Adipocyte (in vitro differentiated cells): ENCODE measurements at regions not wholly inside any gene's neighbourhood (a gene's known extent, or its start where the extent isn't known, plus 50 kb on each side); places are given as distances from the start of the nearest gene placed in this dataset.

Experiments used
- DNase-seq: peaks from one replicate; pipeline ENCODE4 v3.0.0-alpha.2; 2015; ENCODE audit warnings: low read depth
- H3K27me3 ChIP-seq: replicated peaks from 2 replicates; pipeline ENCODE4 v1.7.0; 2013; ENCODE audit warnings: mild to moderate bottlenecking, low read length, moderate library complexity; ENCODE audit not compliant: control insufficient read depth, insufficient read depth
- H3K36me3 ChIP-seq: 2 replicates; pipeline ENCODE4 v1.7.0; 2013; ENCODE audit warnings: low read length, mild to moderate bottlenecking, moderate library complexity; ENCODE audit not compliant: control insufficient read depth, insufficient read depth, severe bottlenecking
- H3K4me1 ChIP-seq: 2 replicates; pipeline ENCODE4 v1.7.0; 2013; ENCODE audit warnings: mild to moderate bottlenecking, low read length, moderate library complexity; ENCODE audit not compliant: control insufficient read depth, insufficient read depth
- H3K4me3 ChIP-seq: 2 replicates; pipeline ENCODE4 v1.7.0; 2013; ENCODE audit warnings: mild to moderate bottlenecking, low read length, moderate library complexity
- H3K9ac ChIP-seq: 2 replicates; pipeline ENCODE4 v1.7.0; 2013; ENCODE audit warnings: mild to moderate bottlenecking, low read length, moderate library complexity
- H3K9me3 ChIP-seq: 2 replicates; pipeline ENCODE4 v1.7.0; 2013; ENCODE audit warnings: mild to moderate bottlenecking, low read length, moderate library complexity; ENCODE audit not compliant: control insufficient read depth

DNA sequence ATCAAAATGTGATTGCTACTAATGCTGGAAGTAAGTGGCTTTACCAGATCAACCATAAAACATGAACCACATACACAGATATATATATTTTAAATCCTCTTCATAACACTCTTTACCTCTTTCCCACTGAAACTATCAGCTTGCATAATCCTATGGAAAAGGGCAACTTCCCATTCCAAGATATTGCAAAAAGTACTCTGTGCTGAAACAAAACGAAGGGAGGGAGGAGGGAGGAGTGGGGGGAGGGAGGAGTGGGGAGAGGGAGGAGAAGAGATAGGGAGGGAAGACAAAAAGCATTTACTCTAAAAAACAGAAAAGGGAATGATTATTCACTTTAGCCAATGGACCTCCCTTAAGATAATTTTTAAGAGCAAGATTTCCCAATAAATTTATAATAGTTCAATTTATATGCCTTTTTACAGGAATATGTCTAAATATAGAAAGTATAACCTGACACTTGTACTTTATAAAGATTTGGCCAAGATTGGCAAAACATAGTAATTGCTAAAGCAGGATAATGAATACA, 344.8 kb upstream of the NFE2L3 start:
- Histone ChIP-seq H3K4me3 (no peak overlapping the region), H3K9ac (no peak overlapping the region), H3K9me3 (no peaks in the 10 kb centered on the region), H3K27me3 (no peaks in the 10 kb centered on the region), H3K36me3 (no peaks in the 10 kb centered on the region), H3K4me1 (peaks cover 29% of the 10 kb centered on the region)
- peak; percentile 14 for DNase-seq

DNA sequence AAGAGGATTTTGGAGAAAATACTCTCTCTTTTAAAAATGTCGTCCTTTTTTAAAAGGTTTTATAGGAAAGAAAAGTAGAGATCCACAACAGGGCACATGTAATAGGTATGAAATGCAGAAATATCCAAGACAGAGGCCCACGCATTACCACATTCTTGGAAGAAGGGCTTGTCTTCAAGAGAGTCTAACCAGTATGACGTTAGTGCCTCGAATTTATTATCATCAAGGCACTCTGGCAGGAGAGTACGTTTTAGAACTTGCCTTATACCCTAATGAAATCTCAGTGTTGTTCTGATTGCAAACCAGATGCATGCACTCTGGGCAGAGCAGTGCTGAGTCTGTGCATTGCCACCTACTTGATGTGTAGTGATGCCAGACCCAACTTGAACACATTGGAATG, 342.6 kb upstream of the NFE2L3 start:
- H3K9ac ChIP-seq: no peak overlapping the region
- no peaks in the 10 kb centered on the region for H3K27me3 ChIP-seq
- H3K4me3 ChIP-seq: no peak overlapping the region
- peaks cover 29% of the 10 kb centered on the region for H3K4me1 ChIP-seq
- H3K9me3 ChIP-seq: no peaks in the 10 kb centered on the region
- DNase-seq: no peak
- no peaks in the 10 kb centered on the region for H3K36me3 ChIP-seq

DNA sequence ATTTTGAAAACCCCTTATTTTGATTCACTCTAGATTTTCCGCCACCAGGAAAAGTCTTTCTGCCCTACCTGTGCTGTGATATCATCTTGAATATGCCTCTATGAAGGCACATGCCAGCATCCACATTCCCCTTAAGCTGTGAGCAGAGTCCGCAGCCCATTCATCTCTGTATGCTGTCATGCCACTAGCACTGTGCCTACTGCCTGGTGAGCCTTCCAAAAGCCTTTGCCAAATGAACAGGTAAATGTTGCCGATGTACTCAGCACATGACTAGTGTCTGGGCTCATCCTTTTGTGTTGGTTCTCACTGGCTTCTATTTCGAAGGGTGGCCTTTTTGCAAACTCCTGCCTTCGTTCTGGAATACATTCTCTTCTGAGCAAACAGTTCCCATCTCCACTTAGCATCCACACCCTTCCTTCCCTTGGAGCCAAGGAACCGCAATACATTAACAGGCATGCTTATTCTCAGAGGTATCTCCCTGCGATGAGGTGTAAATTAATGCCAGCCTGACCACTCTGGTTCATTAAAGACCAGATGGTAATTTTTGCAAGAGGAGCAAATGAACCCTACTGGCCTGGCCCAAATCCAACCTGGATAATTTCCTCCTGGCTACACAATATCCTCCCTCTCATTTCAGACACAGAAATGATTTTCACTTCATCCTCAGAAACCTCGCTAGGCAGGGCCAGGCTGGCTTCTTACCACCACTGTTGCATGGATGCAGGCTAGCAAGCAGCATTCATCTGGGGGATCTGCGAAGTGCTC, 339.7 kb upstream of the NFE2L3 start:
- H3K4me1 ChIP-seq: peaks cover 12% of the 10 kb centered on the region
- no peaks in the 10 kb centered on the region for H3K27me3 ChIP-seq
- DNase-seq: no peak
- H3K36me3 ChIP-seq: no peaks in the 10 kb centered on the region
- peaks cover 1% of the 10 kb centered on the region for H3K9me3 ChIP-seq
- no peak overlapping the region for H3K4me3 ChIP-seq
- no peak overlapping the region for H3K9ac ChIP-seq

DNA sequence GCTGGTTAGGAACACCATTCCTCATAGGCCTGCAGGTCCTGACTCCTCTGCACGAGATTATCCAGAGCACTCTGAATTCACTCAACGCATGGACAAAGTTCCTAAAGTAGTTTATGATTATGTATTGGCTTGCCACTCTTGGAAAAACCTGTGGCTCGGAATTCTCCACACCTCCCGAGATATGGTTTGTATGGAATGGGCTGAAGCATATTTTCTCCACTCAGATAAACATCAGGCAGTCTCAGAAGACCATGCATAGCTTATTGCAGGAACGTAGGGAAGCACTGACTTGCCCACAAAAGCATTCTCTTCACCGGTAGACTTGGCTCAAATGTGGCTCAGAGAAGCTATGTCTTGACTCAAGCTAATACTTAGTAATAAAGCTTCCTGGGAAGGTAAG, 338.6 kb upstream of the NFE2L3 start:
- no peaks in the 10 kb centered on the region for H3K27me3 ChIP-seq
- H3K9ac ChIP-seq: no peak overlapping the region
- H3K36me3 ChIP-seq: no peaks in the 10 kb centered on the region
- H3K4me3 ChIP-seq: no peak overlapping the region
- peaks cover under 1% of the 10 kb centered on the region for H3K4me1 ChIP-seq
- peaks cover 6% of the 10 kb centered on the region for H3K9me3 ChIP-seq
- DNase-seq: no peak

DNA sequence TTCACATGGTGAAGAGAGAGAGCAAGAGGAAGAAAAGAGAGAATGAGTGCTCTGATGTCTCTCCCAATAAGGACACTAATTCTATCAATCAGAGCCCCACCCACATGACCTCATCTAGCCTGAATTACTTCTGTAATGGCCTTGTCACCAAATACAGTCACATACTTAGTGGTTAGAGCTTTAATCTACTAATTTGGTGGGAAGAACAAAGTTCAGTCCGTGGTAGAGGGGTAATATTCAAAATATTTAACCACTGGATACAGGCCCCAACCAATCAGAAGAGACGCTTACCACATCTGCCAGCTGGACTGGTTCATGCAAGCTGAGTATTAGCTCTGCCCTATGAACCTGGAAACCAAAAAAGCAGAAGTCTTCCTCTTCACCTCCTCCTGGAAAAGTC, 336.3 kb upstream of the NFE2L3 start:
- no peak for DNase-seq
- H3K36me3 ChIP-seq: no peaks in the 10 kb centered on the region
- no peak overlapping the region for H3K9ac ChIP-seq
- peaks cover 6% of the 10 kb centered on the region for H3K9me3 ChIP-seq
- no peaks in the 10 kb centered on the region for H3K27me3 ChIP-seq
- no peaks in the 10 kb centered on the region for H3K4me1 ChIP-seq
- H3K4me3 ChIP-seq: no peak overlapping the region

DNA sequence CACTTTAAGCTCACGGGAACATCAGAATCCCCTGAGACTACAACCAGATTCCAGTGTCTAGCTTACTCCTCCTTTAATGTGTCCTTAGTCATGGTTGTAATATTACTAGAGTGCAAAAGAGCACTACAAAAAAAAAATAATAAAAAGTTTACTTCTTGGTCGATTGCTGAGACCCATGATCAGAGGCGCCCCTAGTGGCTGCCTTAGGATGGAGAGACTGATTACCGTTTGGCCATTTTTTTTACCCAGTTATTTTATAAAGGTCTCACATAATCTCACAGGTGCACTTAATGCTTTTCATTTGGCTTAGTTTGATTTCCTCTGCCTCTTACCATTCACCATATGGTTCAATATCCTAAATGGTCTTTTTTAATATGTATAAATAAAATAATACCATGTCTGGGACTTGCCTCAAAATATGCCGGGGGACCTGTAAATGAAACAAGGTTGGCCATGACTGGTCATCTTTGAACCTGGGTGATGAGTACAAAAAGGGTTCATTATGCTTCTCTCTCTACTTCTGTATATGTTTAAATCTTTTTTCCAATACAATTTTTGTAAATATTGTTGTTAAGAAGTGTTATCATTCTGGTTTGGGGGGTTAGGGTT, 331.5 kb upstream of the NFE2L3 start:
- Histone ChIP-seq H3K36me3 (no peaks in the 10 kb centered on the region), H3K9ac (no peak overlapping the region), H3K27me3 (no peaks in the 10 kb centered on the region), H3K4me1 (no peaks in the 10 kb centered on the region), H3K9me3 (peaks cover 6% of the 10 kb centered on the region), H3K4me3 (no peak overlapping the region)
- no peak for DNase-seq

DNA sequence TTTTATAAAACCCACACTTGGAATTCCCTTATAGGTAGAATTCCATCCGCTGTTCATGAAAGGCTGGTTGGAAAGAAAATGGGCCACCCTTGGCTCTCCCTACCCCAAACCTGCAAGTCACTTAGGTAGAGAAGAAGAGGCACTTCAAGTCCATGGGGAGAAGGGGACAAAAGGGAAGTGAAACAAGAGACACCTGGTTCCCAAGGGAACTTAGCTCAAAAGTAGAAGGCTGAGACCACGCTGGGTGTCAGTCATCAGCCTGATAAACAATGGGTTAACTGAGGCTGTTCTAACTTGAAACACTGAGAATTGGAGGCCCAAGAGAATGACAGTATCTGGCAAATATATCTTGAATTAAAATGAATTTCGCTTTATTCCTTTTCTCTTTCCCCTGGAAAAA, 330.8 kb upstream of the NFE2L3 start:
- H3K9me3 ChIP-seq: peaks cover 6% of the 10 kb centered on the region
- H3K4me3 ChIP-seq: no peak overlapping the region
- no peak for DNase-seq
- H3K4me1 ChIP-seq: no peaks in the 10 kb centered on the region
- H3K36me3 ChIP-seq: no peaks in the 10 kb centered on the region
- H3K27me3 ChIP-seq: no peaks in the 10 kb centered on the region
- no peak overlapping the region for H3K9ac ChIP-seq

DNA sequence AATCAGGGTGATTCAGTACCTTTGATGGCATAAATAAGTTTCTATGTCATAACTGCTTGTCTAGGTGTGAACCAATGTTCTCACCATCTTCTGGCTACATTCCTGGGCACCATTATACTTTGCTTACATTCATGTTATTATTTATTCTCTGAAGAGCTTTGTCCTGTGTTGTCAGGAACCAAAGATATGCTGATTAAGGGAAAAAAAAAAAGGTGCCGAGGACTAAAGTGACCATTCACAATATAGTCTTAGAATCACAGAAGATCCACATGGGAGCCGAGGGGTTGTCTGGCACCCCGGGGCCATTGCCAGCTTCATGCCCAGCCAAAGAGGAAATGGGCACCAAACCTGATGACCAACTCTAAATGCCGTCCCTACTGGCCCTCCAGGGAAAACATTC, 329.2 kb upstream of the NFE2L3 start:
- Histone ChIP-seq H3K4me1 (no peaks in the 10 kb centered on the region), H3K36me3 (no peaks in the 10 kb centered on the region), H3K9me3 (no peaks in the 10 kb centered on the region), H3K4me3 (no peak overlapping the region), H3K27me3 (no peaks in the 10 kb centered on the region), H3K9ac (no peak overlapping the region)
- no peak for DNase-seq

DNA sequence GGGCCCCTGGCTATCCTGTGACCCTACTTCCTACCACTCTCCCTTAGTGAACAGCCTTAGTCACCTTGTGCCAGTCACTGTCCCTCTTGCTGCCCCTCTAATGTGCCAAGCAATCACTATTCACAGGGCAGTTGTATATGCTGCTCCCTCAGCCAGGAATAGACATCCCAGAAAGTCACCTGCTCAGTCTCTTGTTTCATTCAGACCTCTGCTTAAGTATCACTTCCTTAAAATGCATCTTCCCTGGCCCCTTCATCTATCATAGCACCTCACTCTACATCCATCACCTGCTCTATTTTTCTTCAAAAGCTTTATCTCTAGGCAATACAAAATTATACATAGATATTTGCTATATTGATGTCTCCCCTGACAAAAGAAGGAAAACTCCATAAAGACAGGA, 328.4 kb upstream of the NFE2L3 start:
- DNase-seq: no peak
- no peak overlapping the region for H3K9ac ChIP-seq
- H3K9me3 ChIP-seq: no peaks in the 10 kb centered on the region
- H3K27me3 ChIP-seq: no peaks in the 10 kb centered on the region
- H3K36me3 ChIP-seq: no peaks in the 10 kb centered on the region
- no peaks in the 10 kb centered on the region for H3K4me1 ChIP-seq
- no peak overlapping the region for H3K4me3 ChIP-seq

DNA sequence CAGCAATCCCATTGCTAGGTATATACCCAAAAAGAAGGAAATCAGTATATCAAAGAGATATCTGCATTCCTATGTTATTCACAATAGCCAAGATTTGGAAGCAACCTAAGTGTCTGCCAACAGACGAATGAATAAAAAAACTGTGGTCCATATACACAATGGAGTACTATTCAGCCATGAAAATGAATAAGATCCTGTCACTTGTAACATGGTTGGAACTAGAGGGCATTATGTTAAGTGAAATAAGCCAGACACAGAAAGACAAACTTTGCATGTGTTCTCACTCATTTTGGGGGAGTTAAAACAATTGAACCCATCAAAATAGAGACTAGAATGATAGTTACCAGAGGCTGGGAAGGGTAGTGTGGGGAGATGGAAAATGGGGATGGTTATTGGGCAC, 323.5 kb upstream of the NFE2L3 start:
- no peaks in the 10 kb centered on the region for H3K4me1 ChIP-seq
- H3K9ac ChIP-seq: no peak overlapping the region
- no peak overlapping the region for H3K4me3 ChIP-seq
- no peaks in the 10 kb centered on the region for H3K36me3 ChIP-seq
- DNase-seq: no peak
- H3K27me3 ChIP-seq: no peaks in the 10 kb centered on the region
- H3K9me3 ChIP-seq: no peaks in the 10 kb centered on the region

DNA sequence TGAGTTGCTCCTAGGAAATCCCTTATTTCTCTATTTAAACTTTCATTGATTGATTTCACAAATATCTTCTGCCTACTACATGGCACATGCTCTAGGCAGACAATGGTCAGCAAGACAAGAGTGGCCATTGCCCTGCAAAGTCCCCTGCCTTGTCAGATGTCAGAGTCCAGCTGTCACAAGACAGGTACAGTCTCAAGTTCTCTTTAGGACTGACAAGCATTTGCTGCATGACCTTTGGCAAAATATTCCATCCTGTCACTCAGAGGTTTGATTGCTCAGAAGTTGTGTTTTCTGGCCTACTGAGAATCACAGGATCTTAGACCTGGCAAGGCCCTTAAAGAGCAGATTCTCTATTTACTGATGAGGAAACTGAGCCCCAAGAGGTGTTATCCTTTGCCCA, 322.3 kb upstream of the NFE2L3 start:
- Histone ChIP-seq H3K9ac (no peak overlapping the region), H3K9me3 (no peaks in the 10 kb centered on the region), H3K4me3 (no peak overlapping the region), H3K27me3 (no peaks in the 10 kb centered on the region), H3K4me1 (peaks cover under 1% of the 10 kb centered on the region), H3K36me3 (no peaks in the 10 kb centered on the region)
- DNase-seq: no peak
